HG03432 (cell line): ENCODE measurements at regions not wholly inside any gene's neighbourhood (a gene's known extent, or its start where the extent isn't known, plus 50 kb on each side); places are given as distances from the start of the nearest gene placed in this dataset.

Source experiments
- ATAC-seq: cut with Tn5 transposase; IDR thresholded peaks from one replicate; pipeline ENCODE4 v1.9.1; 2021; ENCODE audit warnings: mild to moderate bottlenecking, moderate library complexity; ENCODE audit not compliant: unreplicated experiment

GRCh38 chr11:128302425-128303186, 284.8 kb downstream of the ETS1 start:
- peak; percentile 80 for ATAC-seq

- no peak for ATAC-seq
These were observed 285.6 kb downstream of the ETS1 start for GRCh38 chr11:128301756-128302155.

- ATAC-seq: no peak
These were observed 286.6 kb downstream of the ETS1 start for GRCh38 chr11:128300785-128301184.

GRCh38 chr11:128299132-128299726, 288.1 kb downstream of the ETS1 start:
- peak; percentile 45 for ATAC-seq

GRCh38 chr11:128298271-128298670, 289.1 kb downstream of the ETS1 start:
- ATAC-seq: no peak

- ATAC-seq: no peak
These were observed 289.6 kb downstream of the ETS1 start for GRCh38 chr11:128297805-128298204.

GRCh38 chr11:128297091-128297651, 290.2 kb downstream of the ETS1 start:
- ATAC-seq: peak; percentile 37

GRCh38 chr11:128294671-128295050, 292.7 kb downstream of the ETS1 start:
- no peak for ATAC-seq

- ATAC-seq: no peak
These were observed 293.2 kb downstream of the ETS1 start for GRCh38 chr11:128294001-128294670.

GRCh38 chr11:128291835-128292234, 295.5 kb downstream of the ETS1 start:
- ATAC-seq: peak; percentile 16

- ATAC-seq: no peak
These were observed 296.4 kb downstream of the ETS1 start for GRCh38 chr11:128291007-128291406.

- peak; percentile 83 for ATAC-seq
These were observed 297.1 kb downstream of the ETS1 start for GRCh38 chr11:128290106-128290840.

- ATAC-seq: peak; percentile 27
These were observed 298.3 kb downstream of the ETS1 start for GRCh38 chr11:128289048-128289447.

- no peak for ATAC-seq
These were observed 299.0 kb downstream of the ETS1 start for GRCh38 chr11:128288368-128288767.

- ATAC-seq: no peak
These were observed 302.0 kb downstream of the ETS1 start for GRCh38 chr11:128285321-128285720.

- ATAC-seq: no peak
These were observed 302.7 kb downstream of the ETS1 start for GRCh38 chr11:128284634-128285033.

GRCh38 chr11:128283451-128283850, 303.9 kb downstream of the ETS1 start:
- no peak for ATAC-seq

GRCh38 chr11:128282053-128282452, 305.3 kb downstream of the ETS1 start:
- no peak for ATAC-seq

GRCh38 chr11:128279866-128280265, 307.5 kb downstream of the ETS1 start:
- no peak for ATAC-seq

- no peak for ATAC-seq
These were observed 313.6 kb downstream of the ETS1 start for GRCh38 chr11:128273736-128274135.

GRCh38 chr11:128271401-128271800, 316.0 kb downstream of the ETS1 start:
- no peak for ATAC-seq
